HCT116 (cell line): ENCODE measurements at regions not wholly inside any gene's neighbourhood (a gene's known extent, or its start where the extent isn't known, plus 50 kb on each side); places are given as distances from the start of the nearest gene placed in this dataset.

ENCODE experiments used
- ATAC-seq: fragments of 200-7000 bp; cut with Tn5 transposase; 2 replicates; pipeline ENCODE4 v1.9.1; 2020; ENCODE audit warnings: mild to moderate bottlenecking, moderate library complexity
- BruUV-seq: library from RNA; stranded (reverse); fragments of 400-500 nt; replicated peaks from 2 replicates; lab custom pipeline; 2021; lab: Mats Ljungman, UMichigan
- CTCF ChIA-PET: fragments of 300-600 bp; sonication (Branson Sonifier 250); formaldehyde crosslinking; loops from one replicate; lab custom pipeline; 2021; ENCODE audit warnings: antibody characterized with exemption; lab: Charles Lee
- POLR2A ChIA-PET: fragments of 300-600, 350-600 bp; sonication (Branson Sonifier 250); formaldehyde crosslinking; loops from one replicate; lab custom pipeline; 2021; ENCODE audit warnings: antibody characterized with exemption; lab: Charles Lee
- RAD21 ChIA-PET, 2 experiments: fragments of 300-600 bp; sonication (Branson Sonifier 250); formaldehyde crosslinking; loops; one replicate each; lab custom pipeline; 2023; ENCODE audit warnings: low total read pairs in 2 of 2; ENCODE audit not compliant: uncharacterized antibody in 2 of 2, unreplicated experiment in 2 of 2, low non-redundant PET in 1 of 2; lab: Charles Lee
- DNase-seq: peaks from one replicate; pipeline ENCODE4 v3.0.0-alpha.2; 2010; ENCODE audit warnings: low read depth, low spot score
- H2AFZ ChIP-seq: fragments of 200-600 bp; shearing (Covaris generic), sonication (generic); 2 replicates; pipeline ENCODE4 v1.6.1; 2017; ENCODE audit warnings: low read depth, mixed run types, mixed read lengths, antibody characterized with exemption, low read length; ENCODE audit not compliant: poor library complexity, severe bottlenecking
- H3K27ac ChIP-seq: 2 replicates; pipeline ENCODE4 v1.5.1; 2012; ENCODE audit warnings: low read depth, low read length
- H3K27me3 ChIP-seq: fragments of 200-600 bp; sonication (generic); 2 replicates; pipeline ENCODE4 v1.6.1; 2016; ENCODE audit warnings: mixed run types, low read length, mixed read lengths; ENCODE audit not compliant: insufficient read depth
- H3K36me3 ChIP-seq, 2 experiments: fragments of 200-500 bp in 1 of 2; fragments of 200-600 bp in 1 of 2; sonication (Bioruptor generic) in 1 of 2; sonication (generic) in 1 of 2; 2 replicates each; pipeline versions ENCODE4 v1.5.1 to v1.6.1; 2014 to 2016; ENCODE audit warnings: low read length in 2 of 2, inconsistent platforms in 1 of 2, mixed read lengths in 1 of 2, mixed run types in 1 of 2; ENCODE audit not compliant: insufficient read depth in 2 of 2, control insufficient read depth in 1 of 2
- H3K4me1 ChIP-seq, 2 experiments: fragments of 200-600 bp in 1 of 2; sonication (generic) in 1 of 2; 2 replicates each; pipeline versions ENCODE4 v1.5.1 to v1.6.1; 2012 to 2017; ENCODE audit warnings: low read length in 2 of 2, inconsistent platforms in 1 of 2, mild to moderate bottlenecking in 1 of 2, mixed read lengths in 1 of 2, mixed run types in 1 of 2, moderate library complexity in 1 of 2; ENCODE audit not compliant: insufficient read depth in 2 of 2, control insufficient read depth in 1 of 2
- H3K4me2 ChIP-seq: fragments of 200-600 bp; sonication (generic); 2 replicates; pipeline ENCODE4 v1.6.1; 2017; ENCODE audit warnings: mixed run types, low read length, mixed read lengths
- H3K4me3 ChIP-seq, 2 experiments: fragments of 200-600 bp in 1 of 2; sonication (generic) in 1 of 2; replicated peaks in 1 of 2; 2 replicates each; pipeline ENCODE4 v1.5.1; 2011 to 2016; ENCODE audit warnings: low read length in 2 of 2, control low read depth in 1 of 2, low read depth in 1 of 2, mild to moderate bottlenecking in 1 of 2, mixed read lengths in 1 of 2, mixed run types in 1 of 2
- H3K79me2 ChIP-seq: fragments of 200-600 bp; sonication (generic); 2 replicates; pipeline ENCODE4 v1.6.1; 2017; ENCODE audit warnings: mild to moderate bottlenecking, mixed run types, low read length, moderate library complexity, mixed read lengths; ENCODE audit not compliant: insufficient read depth
- H3K9ac ChIP-seq: fragments of 200-600 bp; sonication (generic); 2 replicates; pipeline ENCODE4 v1.6.1; 2016; ENCODE audit warnings: low read length, mixed read lengths
- H3K9me2 ChIP-seq: fragments of 200-600 bp; sonication (generic), shearing (Covaris generic); 2 replicates; pipeline ENCODE4 v1.6.1; 2017; ENCODE audit warnings: mixed run types, mild to moderate bottlenecking, moderate library complexity; ENCODE audit not compliant: insufficient read depth
- H3K9me3 ChIP-seq, 2 experiments: fragments of 200-500 bp in 1 of 2; fragments of 200-600 bp in 1 of 2; sonication (Bioruptor generic) in 1 of 2; sonication (generic) in 1 of 2; 2 replicates each; pipeline ENCODE4 v1.6.1; 2014 to 2017; ENCODE audit warnings: low read length in 2 of 2, mixed read lengths in 2 of 2, inconsistent platforms in 1 of 2, low read depth in 1 of 2, mild to moderate bottlenecking in 1 of 2, mixed run types in 1 of 2, moderate library complexity in 1 of 2; ENCODE audit not compliant: control insufficient read depth in 1 of 2, insufficient read depth in 1 of 2
- H4K20me1 ChIP-seq: fragments of 200-600 bp; sonication (generic), shearing (Covaris generic); 2 replicates; pipeline ENCODE4 v1.6.1; 2017; ENCODE audit warnings: mixed run types, mild to moderate bottlenecking, moderate library complexity; ENCODE audit not compliant: insufficient read depth
- CBX3 ChIP-seq: IDR thresholded peaks from 2 replicates; pipeline ENCODE4 v1.6.1; 2012; ENCODE audit warnings: low read depth
- CTCF ChIP-seq, 3 experiments: fragments of 200-600 bp in 1 of 3; sonication (generic) in 1 of 3; IDR thresholded peaks in 2 of 3; conservative IDR thresholded peaks in 1 of 3; 2 replicates each; pipeline ENCODE4 v1.5.1; 2012 to 2017; ENCODE audit warnings: low read depth in 2 of 3, low read length in 2 of 3, antibody characterized with exemption in 1 of 3, borderline replicate concordance in 1 of 3, control low read depth in 1 of 3, mild to moderate bottlenecking in 1 of 3, mixed read lengths in 1 of 3, mixed run types in 1 of 3, moderate library complexity in 1 of 3; ENCODE audit not compliant: insufficient read depth in 1 of 3
- EZH2 ChIP-seq: fragments of 200-600 bp; sonication (generic); IDR thresholded peaks from 2 replicates; pipeline ENCODE4 v1.6.1; 2017; ENCODE audit warnings: antibody characterized with exemption, mixed run types
- EZH2phosphoT487 ChIP-seq: fragments of 200-600 bp; IDR thresholded peaks from 2 replicates; pipeline ENCODE4 v1.6.1; 2018; ENCODE audit warnings: antibody characterized with exemption, borderline replicate concordance
- JUND ChIP-seq: IDR thresholded peaks from 2 replicates; pipeline ENCODE4 v1.6.1; 2012
- POLR2A ChIP-seq: IDR thresholded peaks from 2 replicates; pipeline ENCODE4 v1.7.0; 2011; ENCODE audit warnings: borderline replicate concordance; ENCODE audit not compliant: insufficient read depth, insufficient read length; ENCODE audit errors: extremely low read depth
- POLR2AphosphoS5 ChIP-seq: IDR thresholded peaks from 2 replicates; pipeline ENCODE4 v1.6.1; 2011; ENCODE audit warnings: mild to moderate bottlenecking, low read depth, low read length, moderate library complexity
- RAD21 ChIP-seq: IDR thresholded peaks from 2 replicates; pipeline ENCODE4 v1.6.1; 2012; ENCODE audit warnings: low read depth, mild to moderate bottlenecking
- REST ChIP-seq: IDR thresholded peaks from 2 replicates; pipeline ENCODE4 v1.6.1; 2012; ENCODE audit warnings: low read depth
- SIN3A ChIP-seq: IDR thresholded peaks from 2 replicates; pipeline ENCODE4 v1.6.1; 2012; ENCODE audit warnings: low read depth
- SRF ChIP-seq: IDR thresholded peaks from 2 replicates; pipeline ENCODE4 v1.6.1; 2012; ENCODE audit warnings: low read depth
- TCF7L2 ChIP-seq: IDR thresholded peaks from 2 replicates; pipeline ENCODE4 v1.7.0; 2011; ENCODE audit warnings: borderline replicate concordance, inconsistent platforms; ENCODE audit not compliant: insufficient read depth, insufficient read length; ENCODE audit errors: extremely low read depth
- YY1 ChIP-seq: IDR thresholded peaks from 2 replicates; pipeline ENCODE4 v1.6.1; 2011; ENCODE audit warnings: low read length, low read depth, moderate library complexity, mild to moderate bottlenecking; ENCODE audit not compliant: insufficient replicate concordance; ENCODE audit errors: extremely low read depth
- ZBTB33 ChIP-seq: IDR thresholded peaks from 2 replicates; pipeline ENCODE4 v1.6.1; 2011; ENCODE audit warnings: mild to moderate bottlenecking, low read length, moderate library complexity; ENCODE audit not compliant: insufficient replicate concordance; ENCODE audit errors: extremely low read depth
- ZNF274 ChIP-seq: fragments of 200-500 bp; sonication (Bioruptor generic); IDR thresholded peaks from 2 replicates; pipeline ENCODE4 v1.6.1; 2014; ENCODE audit warnings: mild to moderate bottlenecking, low read depth, low read length, inconsistent platforms
- intact Hi-C: fragments of 100-400 bp; cut with micrococcal nuclease; formaldehyde crosslinking; loops from 2 replicates; pipeline ENCODE4 v1.10.0; 2022

- intact Hi-C loops, result no loop called here
- Histone ChIP-seq H3K79me2 (no peaks in the 10 kb centered on the region), H3K27me3 (no peaks in the 10 kb centered on the region), H4K20me1 (no peaks in the 10 kb centered on the region), H3K9me3 (peaks cover 11 to 44% of the 10 kb centered on the region in 2 experiments; a peak in 2 of 4 replicates), H2AFZ (no peak overlapping the region), H3K27ac (no peak overlapping the region), H3K36me3 (no peaks in the 10 kb centered on the region), H3K4me3 (no peak overlapping the region), H3K4me2 (no peak overlapping the region), H3K4me1 (no peaks in the 10 kb centered on the region), H3K9ac (no peak overlapping the region), H3K9me2 (no peaks in the 10 kb centered on the region)
- TF ChIP-seq EZH2phosphoT487 (no peak), SIN3A (no peak), SRF (no peak), CBX3 (no peak), JUND (no peak), EZH2 (no peak), CTCF (IDR thresholded peaks at IDR 0.05 in 2 of 3, conservative IDR thresholded peaks at IDR 0.05 in 1 of 3; ENCODE audit: borderline replicate concordance in 1 of 3, insufficient read depth in 1 of 3, low read depth in 2 of 3, low read length in 2 of 3) (no peak), REST (no peak), YY1 (no peak), ZBTB33 (no peak), ZNF274 (no peak), RAD21 (no peak), POLR2A (no peak), POLR2AphosphoS5 (no peak), TCF7L2 (no peak)
- ChIA-PET CTCF (no interaction called here), RAD21 (no interaction called here), POLR2A (no interaction called here)
- DNase-seq (no peak), ATAC-seq (no peak)
- BruUV-seq, result no TSS peak
Measured at GRCh38 chr14:25622763-25623162, 572.8 kb upstream of the STXBP6 start.
